Body of pancreas (tissue), 4 donors: ENCODE measurements at regions not wholly inside any gene's neighbourhood (a gene's known extent, or its start where the extent isn't known, plus 50 kb on each side); places are given as distances from the start of the nearest gene placed in this dataset.
"Not testable (repeated sequence)": the region's sequence is repeated elsewhere in the genome, so short reads cannot be mapped to it uniquely, and the experiment has no call there.

Source experiments
- ATAC-seq: fragments of 150-250 bp; one replicate; pipeline ENCODE4 v1.9.1; 2016
- DNase-seq, 4 donors: peaks; one replicate each; pipeline ENCODE4 v3.0.0-alpha.2; 2019
- H3K27ac ChIP-seq, 4 donors: fragments of 200-600 bp; sonication (generic); 1 replicate in 3 of 4; 2 replicates in 1 of 4; pipeline versions ENCODE4 v1.5.1 to v1.6.1; 2016 to 2019; ENCODE audit warnings: mild to moderate bottlenecking in 1 of 4, mixed read lengths in 1 of 4, moderate library complexity in 1 of 4
- H3K27me3 ChIP-seq, 2 donors: fragments of 200-600 bp; sonication (generic); one replicate each; pipeline ENCODE4 v1.6.0; 2016; ENCODE audit warnings: mild to moderate bottlenecking in 1 of 2
- H3K36me3 ChIP-seq, 2 donors: fragments of 200-600 bp; sonication (generic); replicated peaks in 1 of 2; 2 replicates each; pipeline ENCODE4 v1.5.1; 2016; ENCODE audit warnings: low read depth in 2 of 2; ENCODE audit not compliant: insufficient read depth in 1 of 2
- H3K4me1 ChIP-seq: fragments of 200-600 bp; sonication (generic); one replicate; pipeline ENCODE4 v1.6.0; 2016
- H3K4me3 ChIP-seq, 2 donors: fragments of 200-600 bp; sonication (generic); 1 replicate in 1 of 2; 2 replicates in 1 of 2; pipeline ENCODE4 v1.5.1; 2016 to 2019
- H3K9me3 ChIP-seq, 3 donors: fragments of 200-600 bp; sonication (generic); 1 replicate in 2 of 3; 2 replicates in 1 of 3; pipeline ENCODE4 v1.5.1; 2016
- CTCF ChIP-seq, 7 experiments: fragments of 450-650 bp in 4 of 7; fragments of 200-600 bp in 3 of 7; sonication (generic) in 3 of 7; IDR thresholded peaks; one replicate each; pipeline ENCODE4 v1.5.1; 2016 to 2019; ENCODE audit warnings: antibody characterized with exemption in 7 of 7
- POLR2A ChIP-seq, 3 donors: fragments of 450-650 bp; IDR thresholded peaks; one replicate each; pipeline ENCODE4 v1.6.1; 2016; ENCODE audit warnings: antibody characterized with exemption in 3 of 3, mild to moderate bottlenecking in 2 of 3
- WGBS, 2 donors: methylation state at CpG; one replicate each; pipeline ENCODE4 v1.1.5; 2017; 5-methylcytosine and 5-hydroxymethylcytosine counted together
- intact Hi-C: fragments of 100-400 bp; cut with DNase I; formaldehyde crosslinking; loops from one replicate; pipeline ENCODE4 v1.15.1; 2023

GRCh38 chr1:166766942-166767341 lies 72.3 kb upstream of the POGK start:
- Histone ChIP-seq H3K27ac (no peak overlapping the region), H3K9me3 (peaks cover 0 to 10% (median 0%) of the 10 kb centered on the region in 3 donors), H3K36me3 (no peaks in the 10 kb centered on the region), H3K4me1 (peaks cover 5% of the 10 kb centered on the region), H3K27me3 (no peaks in the 10 kb centered on the region), H3K4me3 (no peak overlapping the region)
- DNase-seq = no peak
- intact Hi-C loops = no loop called here
- ATAC-seq = no peak
- WGBS, 2 donors = 54 to 57% methylated on average over 2 of the region's 2 CpGs
- TF ChIP-seq CTCF (IDR thresholded peaks at IDR 0.05) = no peak

- not testable (repeated sequence) for H3K27ac ChIP-seq
Observed at GRCh38 chr1:166784646-166785045, 54.6 kb upstream of the POGK start.

GRCh38 chr1:166785987-166786386 lies 53.3 kb upstream of the POGK start:
- Histone ChIP-seq H3K9me3 (no peaks in the 10 kb centered on the region), H3K4me1 (no peaks in the 10 kb centered on the region), H3K4me3 (no peak overlapping the region), H3K27ac (no peak overlapping the region), H3K27me3 (no peaks in the 10 kb centered on the region), H3K36me3 (no peaks in the 10 kb centered on the region)
- DNase-seq = peak in 1 of 4 donors; percentile 14
- intact Hi-C loops = no loop called here
- TF ChIP-seq POLR2A (IDR thresholded peaks at IDR 0.05) = no peak
- TF ChIP-seq CTCF (IDR thresholded peaks at IDR 0.05) = peak in 4 of 7 experiments; percentile 5 to 47 (median 22)
- no peak for ATAC-seq
- 94 to 95% methylated on average over 1 of the region's 1 CpG for WGBS, 2 donors

More at GRCh38 chr1:166784646-166785045, 54.6 kb upstream of the POGK start:
- DNase-seq, H3K27me3 ChIP-seq, intact Hi-C loops, H3K4me3 ChIP-seq, H3K4me1 ChIP-seq, ATAC-seq, H3K36me3 ChIP-seq, H3K9me3 ChIP-seq: not testable (repeated sequence)
- 35 to 52% methylated on average over 2 to 4 of the region's 4 CpGs for WGBS, 2 donors

- H3K4me1 ChIP-seq = no peaks in the 10 kb centered on the region
- intact Hi-C loops = no loop called here
- no peaks in the 10 kb centered on the region for H3K27me3 ChIP-seq
- H3K4me3 ChIP-seq = no peak overlapping the region
- H3K27ac ChIP-seq = no peak overlapping the region
- DNase-seq (no peak), ATAC-seq (no peak)
- no peaks in the 10 kb centered on the region for H3K9me3 ChIP-seq
- 63 to 69% methylated on average over 3 of the region's 3 CpGs for WGBS, 2 donors
- no peaks in the 10 kb centered on the region for H3K36me3 ChIP-seq
- TF ChIP-seq POLR2A (IDR thresholded peaks at IDR 0.05) = no peak
- no peak for TF ChIP-seq CTCF (IDR thresholded peaks at IDR 0.05)
Observed at GRCh38 chr1:166789286-166789685, 50.0 kb upstream of the POGK start.
